ENCODE measurements at regions not wholly inside any gene's neighbourhood (a gene's known extent, or its start where the extent isn't known, plus 50 kb on each side); places are given as distances from the start of the nearest gene placed in this dataset.

DNA sequence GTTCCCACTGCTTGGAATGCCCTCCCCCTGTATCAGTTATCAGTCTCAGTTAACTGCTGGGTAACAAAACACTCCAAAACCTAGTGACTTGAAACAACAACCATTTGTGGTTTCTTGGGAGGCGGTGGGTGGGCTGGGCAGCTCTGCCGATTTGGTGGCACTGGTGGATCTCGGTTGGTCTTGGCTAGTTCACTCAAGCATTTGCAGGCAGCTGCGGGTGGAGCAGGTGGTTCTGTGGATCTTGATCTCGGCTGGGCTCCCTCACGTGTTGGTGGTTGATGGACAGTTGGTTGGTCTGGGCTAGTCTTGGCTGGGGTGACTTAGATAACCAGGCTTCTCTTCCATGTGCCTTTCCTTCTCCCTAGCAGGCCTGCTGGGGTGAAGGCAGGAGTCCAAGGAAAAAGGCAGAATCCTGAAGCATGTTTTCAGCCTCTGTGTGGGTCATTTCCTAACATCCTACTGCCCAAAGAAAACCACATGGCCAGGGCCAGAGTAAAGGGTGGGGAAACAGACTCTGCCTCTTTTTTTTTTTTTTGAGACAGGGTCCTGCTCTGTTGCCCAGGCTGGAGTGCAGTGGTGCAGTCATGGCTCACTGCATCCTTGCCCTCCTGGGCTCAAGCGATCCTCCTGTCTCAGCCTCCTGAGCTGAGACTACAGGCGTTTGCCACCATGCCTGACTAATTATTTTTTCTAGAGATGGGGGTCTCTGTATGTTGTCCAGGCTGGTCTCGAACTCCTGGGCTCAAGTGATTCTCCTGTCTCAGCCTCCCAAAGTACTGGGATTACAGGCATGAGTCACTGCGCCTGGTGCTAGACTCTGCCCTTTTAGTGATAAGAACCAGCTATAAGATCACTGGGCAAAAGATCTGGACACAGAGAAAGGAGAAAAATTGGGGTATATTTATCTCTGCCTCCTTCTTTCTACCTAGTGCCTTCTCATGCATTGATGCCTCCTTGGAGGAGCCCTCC, 183.7 kb downstream of the RGS3 start:
- DNase-seq, result no peak

DNA sequence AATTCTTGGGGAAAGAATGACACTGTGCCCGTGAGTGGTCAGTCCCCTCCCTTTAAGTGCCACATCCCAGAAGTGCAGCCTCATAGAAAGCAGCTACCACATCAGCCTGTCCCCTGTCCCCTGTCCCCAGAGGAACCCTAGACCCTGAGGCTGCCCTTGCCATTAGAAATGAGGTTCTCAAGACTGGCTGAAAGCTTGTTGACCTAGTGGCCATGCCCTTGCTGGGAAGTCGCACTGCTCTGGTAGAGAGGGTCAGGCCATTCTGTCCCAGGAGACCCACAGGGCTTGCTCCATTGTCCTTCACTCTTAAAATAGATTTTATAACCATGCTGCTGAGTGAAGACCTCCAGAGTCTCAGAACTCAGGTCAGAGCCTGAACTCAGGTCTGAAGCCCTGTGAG, 184.5 kb downstream of the RGS3 start:
- DNase-seq, result no peak

DNA sequence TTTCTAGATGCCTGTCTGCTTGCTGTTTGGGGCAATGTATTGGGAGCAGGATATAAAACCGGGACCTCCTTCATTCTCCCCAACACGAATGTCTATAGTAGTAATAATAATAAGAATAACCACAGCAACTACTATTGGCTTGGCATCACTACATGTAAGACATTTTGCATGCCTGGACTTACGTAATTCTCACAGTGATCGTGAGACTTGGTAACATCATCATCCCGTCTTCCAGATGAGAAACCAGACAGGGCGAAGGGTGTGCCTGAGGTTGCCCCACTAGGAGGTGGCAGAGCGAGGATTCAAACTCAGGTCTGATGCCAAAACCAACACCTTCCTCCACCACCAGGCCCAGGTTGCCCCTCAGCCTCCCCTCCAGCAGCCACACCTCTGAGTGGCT, 185.1 kb downstream of the RGS3 start:
- DNase-seq, result no peak

DNA sequence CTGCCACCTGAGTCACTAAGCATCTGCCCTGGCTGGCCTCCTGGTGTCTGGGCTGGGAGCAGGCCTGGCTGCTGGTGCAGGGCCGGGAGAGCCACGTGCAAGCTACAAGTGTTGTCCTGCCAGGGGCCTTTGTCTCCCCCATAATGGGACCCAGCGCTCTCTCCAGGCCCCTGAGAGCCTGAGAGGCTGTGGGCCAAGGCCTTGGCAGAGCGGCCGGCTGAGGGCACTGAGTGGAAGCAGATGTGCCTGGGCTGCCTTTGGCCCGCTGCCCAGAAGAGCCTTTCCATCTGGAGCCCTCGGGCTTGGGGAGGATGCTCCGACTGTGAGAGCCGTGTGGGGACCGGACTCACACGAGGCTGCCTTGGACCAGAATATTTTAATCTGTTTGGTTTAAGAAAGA, 185.5 kb downstream of the RGS3 start:
- no peak for DNase-seq

DNA sequence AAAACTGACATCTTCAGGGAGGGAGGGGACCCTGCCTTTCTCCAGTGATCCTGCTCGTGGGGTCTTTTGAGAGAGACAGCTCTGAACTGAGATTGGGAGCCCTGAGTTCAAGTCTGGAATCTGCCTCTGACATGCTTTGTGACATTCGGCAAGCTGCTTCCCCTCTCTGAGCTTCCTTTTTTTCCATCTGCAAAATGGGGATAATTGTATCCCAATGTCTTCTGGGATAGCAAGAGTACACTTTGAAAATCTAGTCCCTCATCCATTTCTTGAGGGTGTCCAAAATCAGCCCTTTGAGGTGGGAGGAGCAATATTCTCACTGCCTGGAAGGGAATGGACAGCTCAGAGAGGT, 186.3 kb downstream of the RGS3 start:
- no peak for DNase-seq

DNA sequence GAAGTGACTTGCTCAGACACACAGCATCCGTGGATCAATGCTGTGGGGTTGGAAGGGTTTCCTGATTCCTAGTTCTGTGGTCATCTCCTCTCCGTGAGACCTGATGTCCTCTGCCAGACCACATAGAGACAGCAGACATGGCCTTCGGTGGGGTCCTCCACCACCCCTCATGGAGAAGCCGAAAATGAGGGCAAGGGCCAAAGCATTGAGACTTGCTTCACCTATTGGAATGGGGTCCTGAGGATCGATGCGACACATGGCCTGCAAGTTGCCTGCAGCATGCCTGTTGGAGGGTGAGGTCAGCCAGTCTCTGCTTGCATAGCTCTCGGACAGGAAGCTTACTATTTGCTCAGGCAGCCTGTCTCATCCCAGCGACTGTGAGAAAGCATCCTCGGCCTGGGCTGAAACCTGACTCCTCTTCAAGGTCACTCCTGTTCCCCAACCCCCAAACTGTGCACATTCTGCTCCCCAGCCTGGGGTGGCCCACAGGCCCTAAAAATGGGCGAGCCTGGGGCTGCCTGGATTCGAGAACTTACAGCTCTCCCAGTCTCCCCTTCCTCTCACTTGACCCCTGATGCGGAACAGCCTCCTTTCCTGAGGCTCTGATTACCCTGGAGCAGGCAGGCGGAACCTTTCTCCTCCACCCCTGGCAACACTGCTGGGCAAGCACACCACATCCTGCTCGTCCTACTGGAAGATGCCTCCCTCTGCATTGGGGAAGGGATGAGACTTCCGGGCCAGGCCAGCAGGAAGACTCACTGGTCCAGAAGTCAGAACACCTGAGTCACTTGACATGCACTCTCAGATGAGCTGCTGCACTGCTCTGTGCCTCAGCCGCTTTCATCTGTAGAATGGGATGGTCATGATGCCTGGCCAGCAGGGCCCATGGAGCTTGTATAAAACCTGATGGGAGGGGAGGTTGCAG, 186.9 kb downstream of the RGS3 start:
- DNase-seq, result peak; percentile 62

DNA sequence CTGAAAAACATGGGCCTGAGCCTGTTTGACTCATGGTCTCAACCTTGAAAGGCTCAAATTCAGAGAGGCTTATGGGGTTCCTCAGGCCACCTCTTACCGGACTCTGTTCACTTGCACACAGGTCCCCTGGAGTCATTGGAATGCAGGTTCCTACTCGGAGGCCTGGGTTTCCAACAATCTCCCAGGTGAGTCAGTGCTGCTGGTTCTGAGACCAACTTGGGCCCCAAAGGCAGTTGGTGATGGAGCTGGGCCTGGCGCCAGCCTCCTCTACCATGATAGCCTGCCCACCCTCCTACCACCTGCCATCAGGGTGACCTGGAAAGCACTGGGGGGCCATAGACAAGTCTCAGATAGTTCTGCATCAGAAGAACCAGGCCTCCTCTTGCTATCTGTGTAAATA, 188.4 kb downstream of the RGS3 start:
- DNase-seq, result no peak

DNA sequence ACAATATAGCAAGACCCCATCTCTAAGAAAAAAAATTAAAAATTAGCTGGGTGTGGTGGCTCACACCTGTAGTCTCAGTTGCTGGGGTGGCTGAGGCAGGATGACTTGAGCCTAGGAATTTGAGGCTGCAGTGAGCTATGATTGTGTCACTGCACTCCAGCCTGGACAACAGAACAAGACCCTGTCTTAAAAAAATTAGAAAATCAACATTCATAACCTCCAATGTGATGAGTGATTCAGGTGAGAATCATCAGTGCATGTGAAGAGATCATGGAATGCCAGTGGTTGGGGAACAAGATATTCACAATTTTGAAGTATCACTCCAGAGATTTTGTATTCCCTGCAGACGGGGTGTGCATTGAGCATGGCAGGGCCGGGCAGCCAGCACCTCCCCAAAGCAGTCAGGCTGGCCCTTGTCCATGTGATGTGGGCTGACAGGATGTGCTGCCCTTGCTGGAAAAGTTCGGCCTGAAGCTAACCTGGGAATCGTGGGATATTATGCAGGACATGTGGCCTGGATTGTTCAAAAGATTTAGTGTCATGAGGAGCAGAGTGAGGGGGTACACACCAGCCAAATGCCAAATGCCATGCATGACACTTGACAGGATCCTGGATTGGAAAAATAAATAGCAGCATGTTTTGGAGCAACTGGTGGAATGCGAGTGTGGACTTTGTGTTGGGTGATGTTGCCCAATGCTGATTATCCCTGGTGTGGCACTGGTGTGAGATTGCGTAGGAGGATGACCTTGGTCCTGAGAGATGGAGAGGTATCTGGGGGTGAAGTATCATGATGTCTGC, 189.0 kb downstream of the RGS3 start:
- DNase-seq, result no peak

DNA sequence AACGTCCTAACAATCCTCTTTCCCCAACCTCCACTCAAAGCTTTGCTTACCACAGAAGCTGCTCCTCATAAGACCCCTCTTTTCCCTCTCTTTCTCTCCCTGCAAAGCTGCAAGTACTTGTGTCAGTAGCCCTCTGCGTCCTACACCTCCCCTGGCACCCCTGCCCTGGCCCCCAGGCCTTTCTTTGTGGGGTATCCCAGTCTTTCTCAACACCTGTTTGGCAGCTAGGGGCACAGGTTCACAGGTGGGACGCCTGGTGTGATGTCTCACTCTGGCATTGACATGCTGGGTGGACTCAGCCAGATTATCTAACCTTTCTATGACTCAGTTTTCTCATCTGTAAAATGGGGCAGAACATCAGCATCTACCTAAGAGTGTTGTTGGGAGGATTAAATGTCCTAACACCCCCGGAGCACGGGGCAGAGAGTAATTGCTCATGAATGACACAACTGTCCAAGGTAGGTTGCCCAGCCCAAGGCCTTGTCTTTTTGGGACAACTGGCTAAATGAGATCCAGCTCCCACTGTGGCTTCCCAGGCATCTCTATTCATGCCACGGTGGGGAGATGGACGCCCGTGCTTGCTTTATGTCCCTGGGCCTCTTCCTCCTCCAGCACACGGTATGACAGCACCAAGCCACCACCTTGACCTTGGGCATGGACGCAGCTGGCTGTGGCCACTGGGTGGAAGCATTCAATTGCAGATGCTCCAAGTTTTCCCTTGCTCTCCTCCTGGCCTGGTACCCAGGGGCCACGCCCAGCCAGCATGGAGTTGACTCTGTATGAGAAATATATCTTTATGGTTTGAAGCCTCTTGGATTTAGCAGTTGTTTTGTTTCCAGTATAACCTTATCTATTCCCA, 190.4 kb downstream of the RGS3 start:
- DNase-seq, result no peak

DNA sequence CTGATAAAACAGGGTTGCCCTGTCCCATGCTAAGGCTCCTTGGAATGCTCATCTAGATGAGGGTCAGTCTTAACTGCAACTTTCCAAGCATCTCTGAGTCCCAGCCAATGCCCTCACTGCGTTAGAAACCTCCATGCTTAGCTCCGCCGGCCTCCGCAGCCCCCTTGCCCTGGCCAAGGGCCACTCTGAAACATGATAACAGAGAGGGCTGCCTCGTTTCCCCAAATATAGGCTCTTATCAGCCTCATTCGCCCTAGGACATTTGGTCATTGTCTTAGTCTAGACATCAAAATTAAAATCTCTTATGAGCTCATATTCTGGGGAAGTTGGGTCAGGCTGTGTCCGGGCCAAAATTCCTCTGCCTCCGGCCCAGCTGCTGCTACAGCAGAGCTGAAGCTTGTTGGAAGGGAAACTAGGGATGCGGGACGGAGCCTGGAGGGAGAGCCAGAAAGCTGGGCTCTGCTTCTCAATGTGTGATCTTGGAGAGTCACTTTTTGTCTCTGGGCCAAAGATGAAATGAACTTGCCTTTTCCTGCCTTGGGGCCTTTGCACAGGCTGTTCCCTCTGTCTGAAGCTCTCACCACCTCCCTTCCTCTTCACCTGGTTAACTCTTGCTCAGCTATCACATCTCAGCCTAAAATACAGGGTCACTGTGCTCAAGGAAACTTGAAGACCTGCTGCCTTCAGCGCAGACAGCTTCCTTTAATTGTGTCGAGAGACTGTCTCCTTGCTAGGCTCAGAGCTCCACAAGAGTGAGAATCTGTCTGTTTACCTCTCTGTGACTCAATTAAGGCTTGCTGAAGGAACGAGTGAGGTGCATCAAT, 191.3 kb downstream of the RGS3 start:
- DNase-seq, result no peak

DNA sequence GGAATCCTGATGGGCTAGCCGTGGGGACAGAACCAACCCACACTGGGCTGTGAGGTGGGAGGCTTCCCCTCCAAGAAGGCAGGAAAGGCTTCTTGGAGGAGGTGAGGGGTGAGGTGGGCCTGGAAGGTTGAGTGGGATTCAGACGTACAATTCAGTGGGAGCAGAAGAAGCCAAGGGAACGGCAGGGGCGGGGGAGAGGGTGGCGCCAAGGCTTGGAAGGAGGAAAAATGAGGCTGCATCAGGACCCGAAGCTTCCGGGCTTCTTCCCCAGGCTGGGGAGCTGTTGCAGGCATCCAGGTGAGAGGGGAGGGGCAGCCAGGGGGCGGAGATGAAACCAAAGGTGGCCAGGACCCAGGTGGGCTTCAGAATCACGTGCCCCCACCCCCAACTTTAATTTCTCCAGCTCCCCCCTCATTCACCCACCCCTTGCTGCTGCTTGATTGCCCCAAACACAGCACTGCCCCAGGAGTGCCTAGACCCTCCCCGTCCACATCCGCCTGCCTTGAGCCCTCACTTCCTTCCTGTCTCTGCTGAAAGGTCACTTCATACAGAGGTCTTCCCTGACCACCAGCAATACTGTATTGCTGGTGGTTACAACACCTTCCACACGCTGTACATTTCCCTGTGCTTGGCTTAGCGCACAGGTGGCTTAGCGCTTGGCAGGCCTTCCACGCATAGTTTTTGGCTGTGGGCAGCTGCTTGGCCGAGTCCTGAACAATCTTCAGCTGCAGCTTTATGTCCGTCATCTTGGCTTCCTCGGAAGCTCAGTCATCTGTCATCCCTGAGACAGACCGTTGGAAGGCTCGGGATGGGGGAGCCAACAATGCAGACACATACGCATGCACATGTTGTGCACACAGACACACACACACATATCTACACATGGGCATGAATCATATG, 193.5 kb downstream of the RGS3 start:
- no peak for DNase-seq

DNA sequence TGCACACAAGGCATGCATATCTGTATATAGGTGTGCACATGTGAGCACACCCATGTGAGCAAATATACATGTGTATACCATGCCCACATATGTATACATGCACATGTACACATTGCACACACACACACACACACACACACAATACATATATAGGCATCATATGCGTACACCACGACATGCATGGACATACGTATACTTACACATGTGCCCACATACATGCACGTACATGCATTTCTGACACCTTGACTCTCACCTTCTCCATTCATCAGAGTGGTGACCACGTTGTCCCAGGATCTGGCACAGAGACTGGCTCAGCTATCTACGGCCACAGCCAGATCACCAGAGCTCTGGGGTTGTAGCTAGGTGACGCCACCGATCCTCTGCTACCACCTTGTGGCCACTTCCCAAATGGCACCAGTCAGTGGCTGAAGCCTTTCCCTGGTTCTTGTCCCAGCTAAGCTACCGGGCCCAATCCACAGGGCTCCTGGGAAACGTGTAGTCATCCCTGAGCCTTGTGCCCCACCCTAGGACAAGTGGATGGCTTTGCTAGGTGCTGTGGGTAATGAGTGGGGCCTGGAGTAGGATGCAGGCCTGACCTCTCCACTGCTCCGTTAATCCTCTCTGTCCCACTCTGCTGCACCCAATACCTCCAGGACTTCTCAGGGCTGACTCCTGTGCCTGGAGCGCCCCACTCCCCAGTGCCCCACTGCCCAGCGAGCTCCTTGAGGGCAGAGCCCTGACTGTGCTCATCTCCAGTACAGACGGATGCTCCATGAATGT, 194.4 kb downstream of the RGS3 start:
- peak; percentile 67 for DNase-seq

DNA sequence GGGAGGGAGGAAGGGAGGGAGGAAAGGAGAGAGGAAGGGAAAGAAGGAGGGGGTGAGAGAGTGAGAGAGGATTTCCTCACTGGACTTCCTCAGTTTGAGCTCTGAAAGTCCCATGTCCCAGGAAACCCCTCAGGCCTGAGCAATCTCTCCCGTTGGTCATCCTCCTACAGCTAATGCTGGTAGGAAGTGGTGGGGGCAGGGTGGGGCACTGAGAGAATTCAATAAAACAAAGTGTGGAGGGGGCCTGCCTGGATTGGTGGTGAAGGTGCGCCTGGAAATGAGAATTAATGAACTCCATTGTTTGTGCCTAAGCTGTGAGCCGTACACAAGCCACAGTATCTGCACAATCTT, 195.0 kb downstream of the RGS3 start:
- DNase-seq, result no peak

DNA sequence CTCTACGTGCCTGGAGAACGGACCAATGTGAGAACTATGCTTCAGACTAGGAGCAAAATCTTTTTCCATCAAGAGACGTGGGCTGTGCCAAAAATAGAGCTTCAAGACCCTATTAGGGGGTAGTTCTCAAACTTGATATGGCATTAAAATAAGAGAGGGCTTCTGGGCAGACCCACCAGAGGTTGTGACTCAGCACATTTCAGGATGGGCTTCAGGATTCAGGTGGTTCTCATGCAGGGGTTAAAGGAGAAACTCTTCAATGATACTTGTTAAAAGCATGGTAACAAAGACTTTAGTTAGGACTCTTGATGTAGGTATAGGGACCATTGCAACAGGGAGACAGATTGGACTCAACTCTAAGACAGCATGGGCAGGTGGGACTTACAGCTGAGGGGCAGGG, 195.5 kb downstream of the RGS3 start:
- no peak for DNase-seq

DNA sequence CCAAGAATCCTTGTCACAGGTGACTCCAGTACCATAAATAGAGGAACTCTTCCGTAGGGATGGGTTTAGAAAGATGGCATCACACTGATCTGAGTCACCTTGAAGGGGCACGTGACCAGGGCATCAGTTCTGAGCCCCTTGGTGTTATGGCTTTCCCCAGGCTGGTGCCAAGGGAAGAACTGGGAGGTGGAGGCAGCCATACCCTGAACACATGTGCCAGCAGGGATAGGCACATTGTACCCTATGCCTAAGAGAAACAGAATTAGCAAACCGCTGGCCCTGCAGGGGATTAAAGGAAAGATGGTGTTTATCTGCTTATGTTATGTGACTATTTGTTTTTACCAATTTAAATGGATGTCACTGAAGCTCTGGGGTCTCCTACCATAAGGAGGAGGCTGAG, 196.2 kb downstream of the RGS3 start:
- no peak for DNase-seq

DNA sequence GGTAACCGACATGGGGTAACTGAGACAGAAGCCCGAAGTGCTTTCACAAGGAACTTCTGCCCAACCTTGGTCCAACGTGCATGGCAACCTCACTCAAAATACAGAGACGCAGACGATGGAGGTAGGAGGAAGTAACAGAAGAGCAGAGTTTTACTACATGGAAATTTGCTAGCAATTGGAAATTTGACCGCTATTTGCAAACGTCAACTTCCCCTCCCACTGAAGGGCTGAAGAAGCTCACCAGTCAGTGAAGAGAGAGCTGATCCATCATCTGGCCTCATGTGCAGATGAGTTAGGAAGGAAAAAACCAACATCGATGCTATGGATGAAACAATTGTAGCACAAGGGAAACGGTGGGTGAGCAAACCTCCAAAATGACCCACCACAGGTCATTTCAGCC, 196.7 kb downstream of the RGS3 start:
- no peak for DNase-seq

DNA sequence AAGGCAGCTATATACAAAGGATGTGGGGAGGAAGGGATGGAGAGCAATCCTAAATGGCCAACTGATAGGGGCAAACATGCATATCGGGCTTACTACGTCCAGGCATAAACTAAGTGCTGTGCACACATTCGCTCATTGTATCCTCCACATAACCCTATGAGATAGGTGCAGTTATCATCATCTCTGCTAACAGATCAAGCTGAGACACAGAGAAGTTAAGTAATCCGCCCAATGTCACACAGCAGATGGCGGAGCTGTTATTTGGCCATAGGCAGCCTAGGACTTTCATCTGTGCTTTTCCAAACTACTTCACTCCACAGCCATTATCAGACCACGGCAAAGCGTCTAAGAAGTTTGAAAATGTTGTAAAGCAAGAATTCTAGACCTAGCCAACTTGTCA, 197.5 kb downstream of the RGS3 start:
- DNase-seq, result no peak

DNA sequence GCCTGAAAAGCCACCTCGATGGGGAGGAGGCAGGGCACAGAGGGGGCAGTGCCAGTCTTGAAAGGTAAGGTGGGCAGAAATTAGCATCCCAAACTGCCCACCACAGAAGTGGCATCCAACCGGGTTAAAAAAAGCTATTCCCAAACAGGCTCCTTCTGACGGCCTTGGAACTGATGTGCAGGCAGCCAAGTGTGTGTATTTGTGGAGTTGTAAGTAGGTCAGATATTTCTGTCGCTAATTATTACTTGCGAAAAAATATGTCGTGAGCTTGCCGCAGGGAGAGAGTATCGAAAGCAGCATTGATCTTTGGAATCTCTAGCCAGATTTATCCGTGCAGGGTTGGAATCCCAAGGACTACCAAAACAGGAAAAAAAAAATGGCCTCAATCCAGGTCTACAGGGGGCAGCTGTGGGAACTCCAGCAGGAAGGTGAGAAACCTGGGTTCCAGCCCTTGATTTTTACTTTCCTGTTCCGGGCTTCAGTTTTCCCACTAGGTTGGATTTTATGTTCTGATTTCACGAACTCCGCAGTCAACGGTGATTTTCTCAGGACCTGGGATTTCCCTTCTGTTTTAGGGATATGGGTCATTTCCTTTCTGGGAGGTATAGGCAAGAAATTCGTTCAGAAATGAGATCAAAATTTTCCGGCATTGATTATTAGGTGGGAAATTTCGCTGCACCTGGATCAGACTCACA, 200.8 kb downstream of the RGS3 start:
- DNase-seq, result no peak

All from right kidney (tissue), 1 donor.